Stimulated activated CD4-positive, alpha-beta T cell treated with anti-CD3 and anti-CD28 coated beads, Interleukin-15, amount 100 ng/mL, for 1 hour (primary cell): ENCODE measurements at regions not wholly inside any gene's neighbourhood (a gene's known extent, or its start where the extent isn't known, plus 50 kb on each side); places are given as distances from the start of the nearest gene placed in this dataset.
"Not testable (repeated sequence)": the region's sequence is repeated elsewhere in the genome, so short reads cannot be mapped to it uniquely, and the experiment has no call there.

Experiments
- DNase-seq, 2 donors: peaks; one replicate each; pipeline ENCODE4 v3.0.0-alpha.2; 2020; ENCODE audit warnings: low read depth in 1 of 2, low spot score in 1 of 2

- no peak for DNase-seq
Observed at GRCh38 chr16:65710107-65710506, 588.2 kb upstream of the CDH11 start.

GRCh38 chr16:65704866-65705265, 583.0 kb upstream of the CDH11 start:
- DNase-seq, result no peak

GRCh38 chr16:65702707-65703402, 581.0 kb upstream of the CDH11 start:
- no peak for DNase-seq

- no peak for DNase-seq
Observed at GRCh38 chr16:65700596-65700995, 578.7 kb upstream of the CDH11 start.

- no peak for DNase-seq
Observed at GRCh38 chr16:65698791-65699321, 577.0 kb upstream of the CDH11 start.

GRCh38 chr16:65697521-65697920, 575.7 kb upstream of the CDH11 start:
- no peak for DNase-seq

- DNase-seq, result no peak
Observed at GRCh38 chr16:65697065-65697464, 575.2 kb upstream of the CDH11 start.

- not testable (repeated sequence) for DNase-seq
Observed at GRCh38 chr16:65691846-65692245, 570.0 kb upstream of the CDH11 start.

- DNase-seq, result no peak
Observed at GRCh38 chr16:65689726-65690125, 567.9 kb upstream of the CDH11 start.

GRCh38 chr16:65688301-65688700, 566.4 kb upstream of the CDH11 start:
- no peak for DNase-seq

GRCh38 chr16:65684230-65684629, 562.4 kb upstream of the CDH11 start:
- DNase-seq, result no peak

- DNase-seq, result no peak
Observed at GRCh38 chr16:65681406-65681805, 559.5 kb upstream of the CDH11 start.

GRCh38 chr16:65679785-65680184, 557.9 kb upstream of the CDH11 start:
- DNase-seq, result no peak

GRCh38 chr16:65675161-65675560, 553.3 kb upstream of the CDH11 start:
- no peak for DNase-seq

- no peak for DNase-seq
Observed at GRCh38 chr16:65672960-65673359, 551.1 kb upstream of the CDH11 start.

- no peak for DNase-seq
Observed at GRCh38 chr16:65671071-65671470, 549.2 kb upstream of the CDH11 start.

- no peak for DNase-seq
Observed at GRCh38 chr16:65668064-65668595, 546.3 kb upstream of the CDH11 start.

GRCh38 chr16:65667011-65667578, 545.2 kb upstream of the CDH11 start:
- no peak for DNase-seq

- no peak for DNase-seq
Observed at GRCh38 chr16:65666132-65666941, 544.5 kb upstream of the CDH11 start.

- no peak for DNase-seq
Observed at GRCh38 chr16:65665586-65665985, 543.7 kb upstream of the CDH11 start.

- no peak for DNase-seq
Observed at GRCh38 chr16:65663774-65664173, 541.9 kb upstream of the CDH11 start.

GRCh38 chr16:65662256-65662655, 540.4 kb upstream of the CDH11 start:
- DNase-seq, result no peak
